ENCODE measurements at regions not wholly inside any gene's neighbourhood (a gene's known extent, or its start where the extent isn't known, plus 50 kb on each side); places are given as distances from the start of the nearest gene placed in this dataset.

DNA sequence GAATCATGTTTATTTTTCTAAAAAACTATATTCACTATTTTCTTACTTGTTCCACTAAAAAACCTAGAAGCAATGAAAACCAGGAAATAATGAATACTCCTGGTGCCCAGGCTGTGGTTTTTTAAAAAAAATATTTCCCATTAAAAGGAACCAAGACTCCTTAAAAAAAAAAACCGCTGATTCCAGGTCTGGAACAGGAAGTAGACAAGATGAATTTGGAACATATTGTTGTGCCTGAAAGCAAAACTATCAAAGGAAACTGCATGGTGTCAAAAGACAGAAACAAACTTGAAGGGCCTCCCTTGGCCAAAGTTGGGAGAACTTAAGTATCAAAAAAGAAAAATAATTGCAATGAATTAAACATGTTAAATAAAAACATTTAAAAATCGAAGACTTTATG is 245.3 kb upstream of the P2RY1 start:
- TF ChIP-seq, protein P1, sequence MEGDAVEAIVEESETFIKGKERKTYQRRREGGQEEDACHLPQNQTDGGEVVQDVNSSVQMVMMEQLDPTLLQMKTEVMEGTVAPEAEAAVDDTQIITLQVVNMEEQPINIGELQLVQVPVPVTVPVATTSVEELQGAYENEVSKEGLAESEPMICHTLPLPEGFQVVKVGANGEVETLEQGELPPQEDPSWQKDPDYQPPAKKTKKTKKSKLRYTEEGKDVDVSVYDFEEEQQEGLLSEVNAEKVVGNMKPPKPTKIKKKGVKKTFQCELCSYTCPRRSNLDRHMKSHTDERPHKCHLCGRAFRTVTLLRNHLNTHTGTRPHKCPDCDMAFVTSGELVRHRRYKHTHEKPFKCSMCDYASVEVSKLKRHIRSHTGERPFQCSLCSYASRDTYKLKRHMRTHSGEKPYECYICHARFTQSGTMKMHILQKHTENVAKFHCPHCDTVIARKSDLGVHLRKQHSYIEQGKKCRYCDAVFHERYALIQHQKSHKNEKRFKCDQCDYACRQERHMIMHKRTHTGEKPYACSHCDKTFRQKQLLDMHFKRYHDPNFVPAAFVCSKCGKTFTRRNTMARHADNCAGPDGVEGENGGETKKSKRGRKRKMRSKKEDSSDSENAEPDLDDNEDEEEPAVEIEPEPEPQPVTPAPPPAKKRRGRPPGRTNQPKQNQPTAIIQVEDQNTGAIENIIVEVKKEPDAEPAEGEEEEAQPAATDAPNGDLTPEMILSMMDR (IDR thresholded peaks at IDR 0.05; ENCODE audit: poor library complexity) = no peak
- TF ChIP-seq EZH2 (IDR thresholded peaks at IDR 0.05; ENCODE audit: borderline replicate concordance) = no peak

Measured in hepatocyte (in vitro differentiated cells).